Panc1 (cell line): ENCODE measurements at regions not wholly inside any gene's neighbourhood (a gene's known extent, or its start where the extent isn't known, plus 50 kb on each side); places are given as distances from the start of the nearest gene placed in this dataset.

Experiments
- ATAC-seq: fragments of 200-7000 bp; cut with Tn5 transposase; 2 replicates; pipeline ENCODE4 v1.9.1; 2020; ENCODE audit warnings: mild to moderate bottlenecking, moderate library complexity
- BruUV-seq: library from RNA; stranded (reverse); fragments of 400-500 nt; replicated peaks from 2 replicates; lab custom pipeline; 2021; lab: Mats Ljungman, UMichigan
- CTCF ChIA-PET: fragments of 300-600 bp; sonication (Branson Sonifier 250); formaldehyde crosslinking; loops from one replicate; lab custom pipeline; 2022; ENCODE audit warnings: antibody characterized with exemption; lab: Charles Lee
- POLR2A ChIA-PET: fragments of 300-600 bp; sonication (Branson Sonifier 250); formaldehyde crosslinking; loops from one replicate; lab custom pipeline; 2022; ENCODE audit warnings: antibody characterized with exemption; lab: Charles Lee
- DNase-seq: peaks from one replicate; pipeline ENCODE4 v3.0.0-alpha.2; 2010; ENCODE audit warnings: low read depth, low spot score
- H3K27ac ChIP-seq: 2 replicates; pipeline ENCODE4 v1.5.1; 2011; ENCODE audit warnings: mild to moderate bottlenecking, low read length, inconsistent platforms
- H3K27me3 ChIP-seq: fragments of 200-500 bp; sonication (Bioruptor generic); 2 replicates; pipeline ENCODE4 v1.6.0; 2014; ENCODE audit warnings: low read length, inconsistent platforms; ENCODE audit not compliant: control insufficient read depth, insufficient read depth
- H3K36me3 ChIP-seq: fragments of 200-500 bp; sonication (Bioruptor generic); 2 replicates; pipeline ENCODE4 v1.5.1; 2014; ENCODE audit warnings: inconsistent platforms, mild to moderate bottlenecking, low read length, moderate library complexity; ENCODE audit not compliant: control insufficient read depth, insufficient read depth
- H3K4me1 ChIP-seq: 2 replicates; pipeline ENCODE4 v1.5.1; 2011; ENCODE audit warnings: inconsistent platforms, mild to moderate bottlenecking, low read length, moderate library complexity; ENCODE audit not compliant: control insufficient read depth, insufficient read depth
- H3K4me3 ChIP-seq, 2 experiments: 2 replicates each; pipeline ENCODE4 v1.5.1; 2011 to 2012; ENCODE audit warnings: low read depth in 2 of 2, low read length in 2 of 2, mild to moderate bottlenecking in 2 of 2, inconsistent platforms in 1 of 2, moderate library complexity in 1 of 2
- H3K9me3 ChIP-seq: fragments of 200-500 bp; sonication (Bioruptor generic); 2 replicates; pipeline ENCODE4 v1.5.1; 2014; ENCODE audit warnings: low read depth, mild to moderate bottlenecking, inconsistent platforms, low read length, moderate library complexity; ENCODE audit not compliant: control insufficient read depth, insufficient read depth
- POLR2AphosphoS5 ChIP-seq: IDR thresholded peaks from 2 replicates; pipeline ENCODE4 v1.6.1; 2012; ENCODE audit warnings: mild to moderate bottlenecking, low read depth, low read length, moderate library complexity
- SIN3A ChIP-seq: IDR thresholded peaks from 2 replicates; pipeline ENCODE4 v1.6.1; 2012; ENCODE audit warnings: low read depth, mild to moderate bottlenecking, low read length, moderate library complexity, borderline replicate concordance; ENCODE audit not compliant: insufficient read depth
- TCF7L2 ChIP-seq: IDR thresholded peaks from 2 replicates; pipeline ENCODE4 v1.6.1; 2011; ENCODE audit warnings: mild to moderate bottlenecking, low read depth, low read length, inconsistent platforms
- in situ Hi-C: cut with HindIII; loops from 2 replicates; pipeline ENCODE4 v1.10.0; 2016; ENCODE audit warnings: low sequenced_read_pairs, low pct_unique_long_range_greater_than_20kb
- intact Hi-C: fragments of 100-400 bp; cut with micrococcal nuclease; formaldehyde crosslinking; loops from one replicate; pipeline ENCODE4 v1.10.0; 2022; ENCODE audit not compliant: unreplicated experiment
- TF ChIP-seq, protein P1 (sequence below), 2 experiments: IDR thresholded peaks; 2 replicates each; pipeline ENCODE4 v1.6.1; 2011 to 2012; ENCODE audit warnings: low read depth in 2 of 2, control low read depth in 1 of 2, low read length in 1 of 2, mild to moderate bottlenecking in 1 of 2, moderate library complexity in 1 of 2; ENCODE audit not compliant: insufficient read depth in 1 of 2
- TF ChIP-seq, protein P2 (sequence below): fragments of 450-650 bp; IDR thresholded peaks from 2 replicates; pipeline ENCODE4 v1.5.1; 2017; ENCODE audit warnings: mild to moderate bottlenecking

- BruUV-seq: no TSS peak
- intact Hi-C loops (no loop called here), in situ Hi-C loops (no loop called here)
- H3K4me3 ChIP-seq: no peak overlapping the region
- no peaks in the 10 kb centered on the region for H3K27me3 ChIP-seq
- ChIA-PET POLR2A (no interaction called here), CTCF (no interaction called here)
- no peak overlapping the region for H3K27ac ChIP-seq
- DNase-seq (no peak), ATAC-seq (no peak)
- TF ChIP-seq SIN3A (no peak), POLR2AphosphoS5 (no peak), TCF7L2 (no peak)
- TF ChIP-seq, protein P1, sequence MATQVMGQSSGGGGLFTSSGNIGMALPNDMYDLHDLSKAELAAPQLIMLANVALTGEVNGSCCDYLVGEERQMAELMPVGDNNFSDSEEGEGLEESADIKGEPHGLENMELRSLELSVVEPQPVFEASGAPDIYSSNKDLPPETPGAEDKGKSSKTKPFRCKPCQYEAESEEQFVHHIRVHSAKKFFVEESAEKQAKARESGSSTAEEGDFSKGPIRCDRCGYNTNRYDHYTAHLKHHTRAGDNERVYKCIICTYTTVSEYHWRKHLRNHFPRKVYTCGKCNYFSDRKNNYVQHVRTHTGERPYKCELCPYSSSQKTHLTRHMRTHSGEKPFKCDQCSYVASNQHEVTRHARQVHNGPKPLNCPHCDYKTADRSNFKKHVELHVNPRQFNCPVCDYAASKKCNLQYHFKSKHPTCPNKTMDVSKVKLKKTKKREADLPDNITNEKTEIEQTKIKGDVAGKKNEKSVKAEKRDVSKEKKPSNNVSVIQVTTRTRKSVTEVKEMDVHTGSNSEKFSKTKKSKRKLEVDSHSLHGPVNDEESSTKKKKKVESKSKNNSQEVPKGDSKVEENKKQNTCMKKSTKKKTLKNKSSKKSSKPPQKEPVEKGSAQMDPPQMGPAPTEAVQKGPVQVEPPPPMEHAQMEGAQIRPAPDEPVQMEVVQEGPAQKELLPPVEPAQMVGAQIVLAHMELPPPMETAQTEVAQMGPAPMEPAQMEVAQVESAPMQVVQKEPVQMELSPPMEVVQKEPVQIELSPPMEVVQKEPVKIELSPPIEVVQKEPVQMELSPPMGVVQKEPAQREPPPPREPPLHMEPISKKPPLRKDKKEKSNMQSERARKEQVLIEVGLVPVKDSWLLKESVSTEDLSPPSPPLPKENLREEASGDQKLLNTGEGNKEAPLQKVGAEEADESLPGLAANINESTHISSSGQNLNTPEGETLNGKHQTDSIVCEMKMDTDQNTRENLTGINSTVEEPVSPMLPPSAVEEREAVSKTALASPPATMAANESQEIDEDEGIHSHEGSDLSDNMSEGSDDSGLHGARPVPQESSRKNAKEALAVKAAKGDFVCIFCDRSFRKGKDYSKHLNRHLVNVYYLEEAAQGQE (IDR thresholded peaks at IDR 0.05; ENCODE audit: insufficient read depth in 1 of 2, low read depth in 2 of 2, low read length in 1 of 2): no peak
- TF ChIP-seq, protein P2, sequence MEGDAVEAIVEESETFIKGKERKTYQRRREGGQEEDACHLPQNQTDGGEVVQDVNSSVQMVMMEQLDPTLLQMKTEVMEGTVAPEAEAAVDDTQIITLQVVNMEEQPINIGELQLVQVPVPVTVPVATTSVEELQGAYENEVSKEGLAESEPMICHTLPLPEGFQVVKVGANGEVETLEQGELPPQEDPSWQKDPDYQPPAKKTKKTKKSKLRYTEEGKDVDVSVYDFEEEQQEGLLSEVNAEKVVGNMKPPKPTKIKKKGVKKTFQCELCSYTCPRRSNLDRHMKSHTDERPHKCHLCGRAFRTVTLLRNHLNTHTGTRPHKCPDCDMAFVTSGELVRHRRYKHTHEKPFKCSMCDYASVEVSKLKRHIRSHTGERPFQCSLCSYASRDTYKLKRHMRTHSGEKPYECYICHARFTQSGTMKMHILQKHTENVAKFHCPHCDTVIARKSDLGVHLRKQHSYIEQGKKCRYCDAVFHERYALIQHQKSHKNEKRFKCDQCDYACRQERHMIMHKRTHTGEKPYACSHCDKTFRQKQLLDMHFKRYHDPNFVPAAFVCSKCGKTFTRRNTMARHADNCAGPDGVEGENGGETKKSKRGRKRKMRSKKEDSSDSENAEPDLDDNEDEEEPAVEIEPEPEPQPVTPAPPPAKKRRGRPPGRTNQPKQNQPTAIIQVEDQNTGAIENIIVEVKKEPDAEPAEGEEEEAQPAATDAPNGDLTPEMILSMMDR: no peak
- no peaks in the 10 kb centered on the region for H3K36me3 ChIP-seq
- no peaks in the 10 kb centered on the region for H3K9me3 ChIP-seq
- H3K4me1 ChIP-seq: no peaks in the 10 kb centered on the region
Observed at GRCh38 chr1:102615896-102616295, 492.4 kb downstream of the COL11A1 start.

DNA sequence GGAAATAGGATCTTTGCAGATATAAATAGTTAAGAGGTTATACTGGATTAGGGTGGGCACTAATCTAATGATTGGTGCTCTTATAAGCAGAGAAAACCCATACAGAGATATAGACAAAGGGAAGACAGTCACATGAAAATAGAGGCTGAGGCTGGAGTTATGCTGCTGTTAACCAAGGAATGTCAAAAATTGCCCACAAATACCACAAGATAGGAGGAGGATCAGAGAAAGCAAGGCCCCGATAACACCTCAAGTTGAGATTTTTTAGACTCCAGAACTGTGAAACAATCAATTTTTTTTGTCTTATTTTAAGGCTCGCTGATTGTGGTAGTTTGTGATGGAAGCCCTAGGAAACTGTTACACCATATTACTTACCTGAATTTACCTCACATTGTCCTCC lies 513.2 kb downstream of the COL11A1 start:
- Histone ChIP-seq H3K27me3 (no peaks in the 10 kb centered on the region), H3K27ac (no peak overlapping the region), H3K4me3 (no peak overlapping the region), H3K4me1 (no peaks in the 10 kb centered on the region), H3K36me3 (no peaks in the 10 kb centered on the region), H3K9me3 (no peaks in the 10 kb centered on the region)
- intact Hi-C loops (no loop called here), in situ Hi-C loops (no loop called here)
- DNase-seq (no peak), ATAC-seq (no peak)
- ChIA-PET POLR2A (no interaction called here), CTCF (no interaction called here)
- no peak for TF ChIP-seq POLR2AphosphoS5
- no peak for TF ChIP-seq SIN3A
- TF ChIP-seq TCF7L2: no peak
- TF ChIP-seq, protein P1 (IDR thresholded peaks at IDR 0.05; ENCODE audit: insufficient read depth in 1 of 2, low read depth in 2 of 2, low read length in 1 of 2): no peak
- TF ChIP-seq, protein P2: no peak
- BruUV-seq: no TSS peak
